HEK293T (cell line): ENCODE measurements at regions not wholly inside any gene's neighbourhood (a gene's known extent, or its start where the extent isn't known, plus 50 kb on each side); places are given as distances from the start of the nearest gene placed in this dataset.

Experiments used
- CTCF ChIA-PET: fragments of 350-600 bp; formaldehyde crosslinking; extraction: SDS; loops from one replicate; lab custom pipeline; 2021; ENCODE audit warnings: antibody characterized with exemption, inconsistent platforms; lab: Yijun Ruan, JAX
- POLR2A ChIA-PET: fragments of 350-600 bp; formaldehyde crosslinking; extraction: SDS; loops from one replicate; lab custom pipeline; 2020; ENCODE audit warnings: antibody characterized with exemption, inconsistent platforms; lab: Yijun Ruan, JAX
- DNase-seq: peaks from one replicate; pipeline ENCODE4 v3.0.0; 2012; ENCODE audit warnings: mixed read lengths; ENCODE audit errors: extremely low spot score
- ARNT ChIP-seq: fragments of 450-650 bp; IDR thresholded peaks from 2 replicates; pipeline ENCODE4 v1.6.1; 2017; ENCODE audit warnings: mild to moderate bottlenecking
- BHLHE40 ChIP-seq: fragments of 450-650 bp; IDR thresholded peaks from 2 replicates; pipeline ENCODE4 v1.6.1; 2016; ENCODE audit warnings: mild to moderate bottlenecking, moderate library complexity, borderline replicate concordance
- CTBP1 ChIP-seq: fragments of 450-650 bp; IDR thresholded peaks from 2 replicates; pipeline ENCODE4 v1.6.1; 2016; ENCODE audit warnings: borderline replicate concordance
- ELF4 ChIP-seq: fragments of 450-650 bp; IDR thresholded peaks from 2 replicates; pipeline ENCODE4 v1.6.1; 2017; ENCODE audit warnings: antibody characterized with exemption
- FOXA1 ChIP-seq: fragments of 450-650 bp; IDR thresholded peaks from 2 replicates; pipeline ENCODE4 v1.6.1; 2016; ENCODE audit warnings: mild to moderate bottlenecking
- FOXK2 ChIP-seq: fragments of 450-650 bp; IDR thresholded peaks from 2 replicates; pipeline ENCODE4 v1.6.1; 2016; ENCODE audit warnings: mild to moderate bottlenecking
- FOXM1 ChIP-seq: fragments of 450-650 bp; IDR thresholded peaks from 2 replicates; pipeline ENCODE4 v1.6.1; 2017; ENCODE audit warnings: mild to moderate bottlenecking, borderline replicate concordance
- HDGF ChIP-seq: fragments of 450-650 bp; IDR thresholded peaks from 2 replicates; pipeline ENCODE4 v1.6.1; 2017; ENCODE audit warnings: antibody characterized with exemption, borderline replicate concordance
- L3MBTL2 ChIP-seq: fragments of 450-650 bp; conservative IDR thresholded peaks from 2 replicates; pipeline ENCODE4 v1.6.1; 2016; ENCODE audit warnings: mild to moderate bottlenecking
- LEF1 ChIP-seq: fragments of 450-650 bp; IDR thresholded peaks from 2 replicates; pipeline ENCODE4 v1.6.1; 2017; ENCODE audit warnings: mild to moderate bottlenecking, borderline replicate concordance
- NFRKB ChIP-seq: fragments of 450-650 bp; IDR thresholded peaks from 2 replicates; pipeline ENCODE4 v1.6.1; 2016; ENCODE audit warnings: mild to moderate bottlenecking, moderate library complexity
- SP1 ChIP-seq: fragments of 450-650 bp; IDR thresholded peaks from 2 replicates; pipeline ENCODE4 v1.6.1; 2017
- SUZ12 ChIP-seq: fragments of 450-650 bp; IDR thresholded peaks from 2 replicates; pipeline ENCODE4 v1.6.1; 2016; ENCODE audit warnings: mild to moderate bottlenecking
- TARDBP ChIP-seq: fragments of 450-650 bp; IDR thresholded peaks from 2 replicates; pipeline ENCODE4 v1.6.1; 2016
- ZNF384 ChIP-seq: fragments of 450-650 bp; IDR thresholded peaks from 2 replicates; pipeline ENCODE4 v1.6.1; 2016
- TF ChIP-seq, protein P1 (sequence below): fragments of 450-650 bp; IDR thresholded peaks from 2 replicates; pipeline ENCODE4 v1.6.1; 2016

GRCh38 chrX:121853762-121854613 lies 806.6 kb downstream of the GLUD2 start:
- TF ChIP-seq, protein P1, sequence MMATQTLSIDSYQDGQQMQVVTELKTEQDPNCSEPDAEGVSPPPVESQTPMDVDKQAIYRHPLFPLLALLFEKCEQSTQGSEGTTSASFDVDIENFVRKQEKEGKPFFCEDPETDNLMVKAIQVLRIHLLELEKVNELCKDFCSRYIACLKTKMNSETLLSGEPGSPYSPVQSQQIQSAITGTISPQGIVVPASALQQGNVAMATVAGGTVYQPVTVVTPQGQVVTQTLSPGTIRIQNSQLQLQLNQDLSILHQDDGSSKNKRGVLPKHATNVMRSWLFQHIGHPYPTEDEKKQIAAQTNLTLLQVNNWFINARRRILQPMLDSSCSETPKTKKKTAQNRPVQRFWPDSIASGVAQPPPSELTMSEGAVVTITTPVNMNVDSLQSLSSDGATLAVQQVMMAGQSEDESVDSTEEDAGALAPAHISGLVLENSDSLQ, result no peak
- TF ChIP-seq TARDBP (no peak), SUZ12 (no peak), CTBP1 (no peak), ZNF384 (no peak)
- no peak for DNase-seq
- POLR2A ChIA-PET, result no interaction called here
- CTCF ChIA-PET, result no interaction called here

DNA sequence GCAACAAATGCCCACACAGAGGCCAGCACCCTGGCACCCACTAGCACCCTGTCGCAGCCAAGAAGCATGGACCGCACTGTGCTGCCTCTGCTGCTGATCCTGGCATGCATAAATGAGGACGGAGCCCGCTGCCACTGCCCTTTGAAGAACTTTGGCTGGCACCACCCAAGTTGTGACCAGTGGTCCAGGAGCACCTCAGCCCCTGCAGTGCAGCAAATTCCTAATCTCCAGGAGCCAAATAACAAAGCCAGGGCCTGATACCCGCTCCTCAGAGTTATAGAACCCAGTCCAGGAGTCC lies 807.2 kb downstream of the GLUD2 start:
- ChIA-PET POLR2A (no interaction called here), CTCF (no interaction called here)
- TF ChIP-seq FOXM1, result no peak
- TF ChIP-seq NFRKB, result no peak
- TF ChIP-seq LEF1, result no peak
- TF ChIP-seq TARDBP, result no peak
- TF ChIP-seq, protein P1, result no peak
- no peak for TF ChIP-seq CTBP1

GRCh38 chrX:121858867-121859647 lies 811.6 kb downstream of the GLUD2 start:
- CTCF ChIA-PET, result no interaction called here

More for the DNA sequence above, 807.2 kb downstream of the GLUD2 start:
- no peak for DNase-seq

DNA sequence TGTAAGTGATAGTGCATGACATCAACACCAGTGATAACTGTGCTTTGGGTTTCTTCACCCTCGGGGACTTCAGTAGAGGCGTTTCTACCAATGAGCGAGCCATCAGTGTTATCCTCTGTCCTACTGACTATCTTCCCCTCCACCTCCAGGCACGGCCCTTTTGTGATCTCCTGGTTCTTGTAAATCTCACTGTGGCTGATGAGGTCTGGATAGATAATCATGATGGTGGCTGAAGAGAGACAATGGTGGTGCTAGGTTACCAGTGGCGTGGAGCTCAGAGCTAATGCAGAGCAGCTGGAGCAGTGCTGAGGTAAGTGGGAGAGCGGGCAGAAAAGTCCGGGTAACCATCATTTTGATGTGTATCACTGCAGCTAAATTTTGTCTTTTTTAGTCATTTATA lies 816.6 kb downstream of the GLUD2 start:
- POLR2A ChIA-PET, result no interaction called here
- DNase-seq, result no peak
- no peak for TF ChIP-seq ARNT
- no peak for TF ChIP-seq TARDBP
- TF ChIP-seq, protein P1, result no peak
- TF ChIP-seq HDGF, result no peak
- no peak for TF ChIP-seq CTBP1
- TF ChIP-seq ELF4, result no peak
- TF ChIP-seq LEF1, result no peak
- no peak for TF ChIP-seq FOXK2
- TF ChIP-seq BHLHE40, result no peak
- TF ChIP-seq NFRKB, result no peak
- TF ChIP-seq SP1, result no peak
- TF ChIP-seq FOXA1, result no peak
- TF ChIP-seq L3MBTL2, result no peak
- TF ChIP-seq ZNF384, result no peak
- TF ChIP-seq SUZ12, result no peak
- no peak for TF ChIP-seq FOXM1
- CTCF ChIA-PET, result no interaction called here

More at GRCh38 chrX:121858867-121859647, 811.6 kb downstream of the GLUD2 start:
- POLR2A ChIA-PET, result no interaction called here
- no peak for DNase-seq
- TF ChIP-seq LEF1, result no peak
- TF ChIP-seq FOXM1, result no peak

GRCh38 chrX:121864561-121864960 lies 817.2 kb downstream of the GLUD2 start:
- TF ChIP-seq LEF1, result no peak
- TF ChIP-seq ELF4, result no peak
- TF ChIP-seq CTBP1, result no peak
- no peak for TF ChIP-seq FOXK2
- no peak for TF ChIP-seq ARNT
- TF ChIP-seq FOXM1, result no peak
- no peak for TF ChIP-seq SP1
- TF ChIP-seq FOXA1, result no peak
- TF ChIP-seq, protein P1, result no peak
- TF ChIP-seq BHLHE40, result no peak
- TF ChIP-seq SUZ12, result no peak
- TF ChIP-seq ZNF384, result no peak
- TF ChIP-seq TARDBP, result no peak
- TF ChIP-seq NFRKB, result no peak
- no peak for TF ChIP-seq HDGF
- no peak for TF ChIP-seq L3MBTL2
- DNase-seq, result no peak
- ChIA-PET POLR2A (no interaction called here), CTCF (no interaction called here)

- CTCF ChIA-PET, result no interaction called here
- POLR2A ChIA-PET, result no interaction called here
- DNase-seq, result peak; percentile 8
- TF ChIP-seq LEF1, result no peak
Observed at GRCh38 chrX:121869876-121870477, 822.6 kb downstream of the GLUD2 start.
